ENCODE measurements at regions not wholly inside any gene's neighbourhood (a gene's known extent, or its start where the extent isn't known, plus 50 kb on each side); places are given as distances from the start of the nearest gene placed in this dataset.

- DNase-seq = no peak
Measured at GRCh38 chr14:38145142-38145541, 62.6 kb upstream of the SSTR1 start.

GRCh38 chr14:38150075-38150474 lies 57.6 kb upstream of the SSTR1 start:
- DNase-seq (no peak), ATAC-seq (ENCODE audit: low FRiP score in 2 of 2) (no peak)
- Histone ChIP-seq H3K27me3 (no peaks in the 10 kb centered on the region), H3K36me3 (no peaks in the 10 kb centered on the region), H3K9me3 (no peaks in the 10 kb centered on the region), H3K4me1 (no peaks in the 10 kb centered on the region), H3K4me3 (no peak overlapping the region), H3K27ac (no peak overlapping the region)
- WGBS, 2 donors = 73 to 80% methylated on average over 3 of the region's 3 CpGs
- TF ChIP-seq POLR2A (IDR thresholded peaks at IDR 0.05) = no peak
- TF ChIP-seq POLR2AphosphoS5 (IDR thresholded peaks at IDR 0.05) = no peak
- TF ChIP-seq EP300 (IDR thresholded peaks at IDR 0.05) = no peak
- TF ChIP-seq CTCF (IDR thresholded peaks at IDR 0.05) = no peak

More at GRCh38 chr14:38145142-38145541, 62.6 kb upstream of the SSTR1 start:
- H3K4me3 ChIP-seq = no peak overlapping the region
- H3K9me3 ChIP-seq = no peaks in the 10 kb centered on the region
- H3K27me3 ChIP-seq = no peaks in the 10 kb centered on the region
- TF ChIP-seq EP300 (IDR thresholded peaks at IDR 0.05) = no peak
- TF ChIP-seq POLR2AphosphoS5 (IDR thresholded peaks at IDR 0.05) = no peak
- no peak for TF ChIP-seq CTCF (IDR thresholded peaks at IDR 0.05)
- no peak for TF ChIP-seq POLR2A (IDR thresholded peaks at IDR 0.05)
- 77 to 81% methylated on average over 4 of the region's 4 CpGs for WGBS, 2 donors
- no peaks in the 10 kb centered on the region for H3K36me3 ChIP-seq
- H3K27ac ChIP-seq = no peak overlapping the region
- ATAC-seq (ENCODE audit: low FRiP score in 2 of 2) = no peak
- H3K4me1 ChIP-seq = no peaks in the 10 kb centered on the region

Small RNA genes in the stretch of these regions (small RNA-seq; reads per million reads assigned to genes)
- gene RF00406 (0 to 1.6 (median 0.07) reads per million in 4 donors), gene RNU6-1277P (0 reads per million in 4 donors)

Measured in upper lobe of left lung (tissue), 6 donors.